Right lung (tissue), 2 donors: ENCODE measurements at regions not wholly inside any gene's neighbourhood (a gene's known extent, or its start where the extent isn't known, plus 50 kb on each side); places are given as distances from the start of the nearest gene placed in this dataset.
A peak's percentile ranks its signal among the peaks of the same experiment; 100 is the strongest.

Experiments used
- DNase-seq, 2 donors: peaks; one replicate each; pipeline ENCODE4 v3.0.0-alpha.2; 2013

DNA sequence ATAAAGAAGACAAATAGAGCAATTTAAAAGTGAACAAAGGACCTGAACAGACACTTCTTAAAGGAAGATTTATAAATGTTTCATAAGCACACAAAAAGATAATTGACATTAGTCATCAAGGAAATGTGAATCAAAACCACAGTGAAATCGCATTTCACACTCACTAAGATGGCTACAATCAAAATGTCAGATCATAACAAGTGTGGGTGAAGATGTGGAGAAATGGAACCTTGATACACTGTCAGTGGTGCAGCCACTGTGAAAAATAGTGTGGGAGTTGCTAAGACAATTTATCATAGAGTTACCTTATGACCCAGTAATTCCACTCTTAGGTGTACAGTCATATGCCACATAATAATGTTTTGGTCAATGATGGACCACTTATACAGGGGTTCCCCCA is 54.5 kb upstream of the HTR4 start:
- no peak for DNase-seq

DNA sequence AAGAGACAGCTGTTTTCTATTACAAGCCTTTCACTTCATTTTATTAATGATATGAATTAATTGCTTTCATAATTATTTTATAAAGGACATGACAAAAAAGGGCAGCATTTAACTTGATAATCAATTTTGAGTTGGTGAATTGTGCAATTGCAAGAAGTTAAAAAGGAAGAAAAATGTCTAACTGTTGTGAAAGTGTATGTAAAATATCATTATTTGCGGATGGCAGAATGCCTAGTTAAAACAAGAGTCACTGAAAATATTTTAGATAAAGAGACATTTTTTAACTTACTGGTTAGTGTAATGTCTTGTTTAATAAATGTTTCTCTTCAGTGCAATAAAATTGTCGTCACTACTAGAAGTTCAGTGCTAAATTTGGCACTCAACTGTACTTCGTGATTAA is 57.6 kb upstream of the HTR4 start:
- peak; percentile 73 to 74 for DNase-seq

DNA sequence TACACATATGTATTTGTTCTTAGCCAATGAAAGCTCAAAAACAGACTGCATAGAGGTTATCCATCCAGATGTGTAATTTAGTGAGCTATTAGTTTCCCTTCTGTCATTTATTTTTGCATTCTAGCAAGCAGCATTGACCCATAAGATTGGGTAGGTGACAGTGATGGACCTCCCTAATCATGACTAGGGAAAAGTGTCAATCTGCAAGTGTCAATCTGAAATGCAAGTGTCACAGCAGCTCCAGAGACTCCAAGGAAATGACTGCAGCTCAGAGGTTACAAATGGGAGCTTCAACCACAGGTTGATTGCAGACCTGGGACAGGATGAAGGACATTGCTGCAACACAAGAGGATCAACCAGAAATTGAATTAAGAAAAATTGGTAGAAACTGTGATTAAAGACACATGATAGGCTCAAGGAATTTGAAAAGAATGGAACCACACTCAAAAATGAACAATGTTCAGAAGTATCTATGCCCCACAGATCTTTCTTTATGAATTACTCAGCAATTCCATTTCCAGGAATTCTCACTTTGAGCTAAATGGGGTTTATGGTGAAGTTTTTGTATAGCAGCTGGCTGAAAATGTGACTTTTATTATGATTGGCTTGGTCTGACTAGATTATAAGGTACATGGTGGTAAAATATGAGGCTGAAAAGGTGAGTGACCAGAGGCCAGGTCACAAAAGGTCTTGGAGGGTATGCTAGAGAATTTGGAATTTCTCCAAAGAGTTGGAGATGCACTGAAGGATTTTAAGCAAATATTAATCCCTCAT is 59.6 kb upstream of the HTR4 start:
- no peak for DNase-seq

DNA sequence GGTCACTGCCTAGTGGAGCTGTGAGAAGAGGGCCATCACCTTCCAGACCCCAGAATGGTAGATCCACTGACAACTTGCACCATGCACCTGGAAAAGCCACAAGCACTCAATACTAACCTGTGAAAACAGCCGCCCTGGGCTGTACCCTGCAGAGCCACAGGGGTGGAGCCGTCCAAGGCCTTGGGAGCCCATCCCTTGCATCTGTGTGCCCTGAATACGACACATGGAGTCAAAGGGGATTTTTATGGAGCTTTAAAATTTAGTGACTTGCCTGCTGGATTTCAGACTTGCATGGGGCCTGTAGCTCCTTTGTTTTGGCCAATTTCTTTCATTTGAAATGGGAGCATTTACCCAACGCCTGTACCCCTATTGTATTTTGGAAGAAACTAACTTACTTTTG is 62.4 kb upstream of the HTR4 start:
- no peak for DNase-seq

DNA sequence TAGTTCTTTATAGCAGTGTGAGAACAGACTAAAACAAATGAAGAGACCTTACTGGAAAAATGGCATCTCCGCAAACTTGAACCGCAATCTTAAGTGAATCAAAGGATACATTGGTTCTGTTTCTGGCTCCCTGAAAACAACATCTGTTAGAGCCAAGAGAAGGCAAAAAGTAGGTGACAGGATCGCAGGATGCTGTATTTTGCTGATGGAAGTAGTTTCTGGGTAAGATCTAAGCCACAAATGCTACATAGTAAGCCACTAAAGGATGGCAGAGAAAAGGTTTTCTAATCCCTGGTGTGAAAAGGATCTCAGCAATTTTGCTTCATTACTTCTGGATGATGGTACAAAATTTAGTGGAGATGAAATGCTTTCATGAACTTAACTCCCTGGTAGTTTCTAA is 63.3 kb upstream of the HTR4 start:
- DNase-seq: no peak

DNA sequence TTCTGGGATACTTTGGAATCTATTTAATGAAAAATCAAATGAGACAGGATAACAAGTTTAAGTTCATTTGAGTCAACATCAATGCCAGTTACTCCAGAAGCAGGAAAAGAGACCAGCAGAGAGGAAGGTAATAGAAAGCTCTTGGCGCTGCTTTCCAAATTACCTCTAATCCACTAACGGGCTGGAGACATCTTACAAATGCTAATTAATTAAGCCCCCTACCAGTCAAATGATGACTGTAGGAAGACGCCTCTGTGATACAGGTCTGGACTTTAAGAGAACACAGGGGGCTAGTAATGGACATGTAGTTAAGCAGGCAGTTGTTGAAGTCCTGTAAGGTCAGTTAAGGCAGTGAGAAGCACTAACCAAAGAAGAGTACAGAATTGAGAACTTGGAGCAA is 65.3 kb upstream of the HTR4 start:
- DNase-seq: no peak

DNA sequence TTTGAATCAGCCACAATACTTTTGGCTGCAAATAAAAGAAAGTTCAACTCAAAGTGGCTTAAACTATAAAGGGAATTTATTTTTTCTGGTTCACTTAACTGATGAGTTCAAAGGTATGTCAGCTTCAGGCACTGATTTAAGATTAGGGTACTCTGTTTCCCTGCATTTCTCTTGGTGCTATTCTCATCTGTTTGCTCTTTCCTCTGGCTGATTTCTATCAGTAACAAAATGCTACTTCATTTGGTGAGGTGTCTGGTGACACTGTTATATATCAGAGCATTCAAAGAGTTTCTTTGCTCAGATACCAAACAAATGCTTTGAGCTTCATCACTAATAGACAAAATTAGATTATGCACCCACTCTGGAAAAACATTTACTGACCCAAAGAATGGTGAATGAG is 65.9 kb upstream of the HTR4 start:
- DNase-seq: no peak

DNA sequence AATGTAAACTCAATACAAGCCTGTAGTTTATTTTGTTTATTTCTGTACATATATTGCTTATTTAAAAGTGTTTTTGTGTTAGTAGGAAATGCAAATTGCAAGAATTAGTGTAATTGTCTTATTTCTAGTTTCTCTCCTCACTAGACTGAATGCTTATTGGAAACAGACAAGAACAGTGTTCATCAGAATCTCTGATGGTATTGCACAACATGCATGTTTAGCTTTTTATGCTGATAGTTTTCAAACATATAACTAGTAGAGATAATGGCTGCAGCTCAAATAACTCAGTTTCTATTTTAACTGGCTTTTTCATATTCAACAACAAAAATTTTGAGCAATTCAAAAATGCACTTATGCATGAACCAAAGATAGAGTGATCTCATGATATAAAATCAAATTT is 68.8 kb upstream of the HTR4 start:
- no peak for DNase-seq

DNA sequence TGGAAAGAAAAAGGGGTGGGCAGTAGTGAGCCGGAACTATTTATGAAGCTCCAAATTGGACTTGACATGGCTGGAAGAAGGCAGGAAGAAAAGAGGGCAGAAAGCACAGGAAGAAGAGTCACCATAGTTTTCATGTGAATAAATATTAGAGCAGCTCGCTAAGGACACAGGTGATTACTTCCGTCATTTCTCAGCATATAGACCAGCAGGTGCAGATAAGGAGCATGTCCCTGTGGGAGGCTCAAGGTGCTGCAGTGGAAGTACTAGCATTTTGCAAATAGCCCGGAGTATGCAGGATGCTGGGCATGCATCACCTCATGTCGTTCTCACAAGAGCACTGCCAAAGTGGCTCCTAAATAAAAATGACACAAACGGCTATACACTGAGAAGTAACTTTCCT is 71.3 kb upstream of the HTR4 start:
- DNase-seq: no peak

DNA sequence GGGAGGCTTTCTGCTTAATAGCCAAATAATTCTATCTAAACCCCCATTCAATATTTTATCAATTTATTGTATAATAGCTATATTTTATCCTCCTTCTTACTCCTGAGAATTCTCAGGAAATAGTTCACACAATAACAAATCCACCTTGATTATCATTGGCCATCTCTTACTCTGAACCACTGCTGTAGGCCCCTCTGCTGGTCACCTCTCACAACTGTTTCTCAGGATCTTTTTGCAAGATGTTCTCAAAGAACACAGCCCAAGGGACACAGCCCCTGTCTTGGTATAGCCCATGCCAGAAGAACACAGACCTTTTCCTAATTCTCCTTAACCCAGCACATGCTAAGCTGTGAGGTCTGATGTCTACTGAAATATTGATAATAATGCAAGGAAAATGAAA is 74.9 kb upstream of the HTR4 start:
- DNase-seq: no peak

DNA sequence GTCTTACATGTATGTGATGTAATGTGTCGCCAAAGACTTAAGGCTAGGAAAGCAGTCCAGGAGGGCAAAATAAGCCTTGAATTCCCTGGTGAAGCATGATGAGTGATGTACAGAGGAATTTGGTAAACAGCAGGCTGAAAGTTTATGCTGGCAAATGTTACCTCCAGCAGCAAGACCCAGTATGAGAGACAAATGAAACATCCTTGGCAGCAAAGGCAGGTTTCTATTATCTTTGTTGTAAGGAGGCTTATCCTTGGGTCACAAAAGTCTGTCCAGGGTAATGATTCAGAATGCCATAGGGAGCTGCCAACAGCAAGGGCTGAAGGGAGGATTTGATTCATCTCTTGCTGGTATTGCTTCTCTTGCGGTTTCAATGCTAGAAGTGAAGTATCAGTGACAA is 75.9 kb upstream of the HTR4 start:
- no peak for DNase-seq

DNA sequence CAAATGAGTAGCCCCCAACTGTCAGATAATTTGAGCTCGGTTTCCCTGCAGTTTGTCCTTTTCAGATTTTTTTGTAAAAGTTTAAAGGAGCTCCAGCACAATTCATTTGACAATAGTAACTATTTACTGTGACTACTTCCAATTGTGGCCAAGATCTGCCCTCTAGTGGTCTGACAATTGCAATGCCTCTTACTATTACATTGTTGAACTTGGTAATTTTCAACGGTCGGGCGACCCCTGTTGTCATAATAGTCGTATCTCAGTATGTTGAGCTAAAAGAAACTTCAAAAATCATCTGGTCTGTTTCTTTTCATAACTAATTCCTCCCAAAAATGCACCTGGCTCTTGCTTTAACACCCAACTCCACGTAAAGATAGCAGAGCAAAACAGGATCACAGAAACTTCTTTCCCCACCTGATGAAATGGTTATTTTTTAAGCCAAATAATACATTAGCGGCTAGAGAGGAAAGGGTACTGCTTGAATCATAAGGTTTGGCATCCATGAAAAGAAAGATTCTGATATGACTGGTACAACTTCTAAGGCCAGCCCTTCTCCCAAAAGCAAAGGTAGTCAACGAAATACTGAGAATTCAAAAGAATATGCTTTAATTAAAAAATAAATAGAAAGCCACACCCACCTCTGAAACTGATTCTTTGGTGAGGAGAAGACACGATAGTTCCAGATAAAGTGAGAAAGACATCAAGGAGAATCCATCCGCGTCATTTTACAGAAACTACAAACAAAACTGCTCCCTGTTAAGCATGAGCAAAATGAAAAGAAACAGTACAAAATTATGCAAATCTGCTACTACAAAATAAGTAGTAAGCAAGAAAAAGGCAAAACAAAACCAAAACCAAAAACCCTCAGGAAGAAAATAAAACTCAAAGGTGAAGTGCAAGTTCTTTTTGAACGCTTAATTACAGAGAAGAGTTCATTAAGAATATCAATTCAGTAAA is 76.9 kb upstream of the HTR4 start:
- peak; percentile 82 to 86 for DNase-seq

DNA sequence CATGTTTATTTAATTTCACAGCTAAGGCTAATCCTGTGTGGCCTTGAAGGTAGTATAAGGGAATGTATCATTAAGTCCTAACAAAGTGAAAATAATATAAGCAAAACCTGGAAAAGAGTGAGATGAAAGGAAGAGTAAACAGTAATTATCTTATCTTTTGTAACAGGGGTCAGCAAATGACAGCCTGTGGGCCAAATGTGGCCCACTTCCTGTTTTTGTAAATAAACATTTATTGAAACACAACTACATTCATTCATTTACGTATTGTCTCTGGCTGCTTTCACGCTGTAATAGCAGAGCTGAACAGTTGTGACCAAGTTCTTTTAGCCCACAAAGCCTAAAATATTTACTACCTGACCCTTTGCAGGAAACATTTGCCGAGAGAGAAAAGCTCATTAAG is 78.4 kb upstream of the HTR4 start:
- no peak for DNase-seq

DNA sequence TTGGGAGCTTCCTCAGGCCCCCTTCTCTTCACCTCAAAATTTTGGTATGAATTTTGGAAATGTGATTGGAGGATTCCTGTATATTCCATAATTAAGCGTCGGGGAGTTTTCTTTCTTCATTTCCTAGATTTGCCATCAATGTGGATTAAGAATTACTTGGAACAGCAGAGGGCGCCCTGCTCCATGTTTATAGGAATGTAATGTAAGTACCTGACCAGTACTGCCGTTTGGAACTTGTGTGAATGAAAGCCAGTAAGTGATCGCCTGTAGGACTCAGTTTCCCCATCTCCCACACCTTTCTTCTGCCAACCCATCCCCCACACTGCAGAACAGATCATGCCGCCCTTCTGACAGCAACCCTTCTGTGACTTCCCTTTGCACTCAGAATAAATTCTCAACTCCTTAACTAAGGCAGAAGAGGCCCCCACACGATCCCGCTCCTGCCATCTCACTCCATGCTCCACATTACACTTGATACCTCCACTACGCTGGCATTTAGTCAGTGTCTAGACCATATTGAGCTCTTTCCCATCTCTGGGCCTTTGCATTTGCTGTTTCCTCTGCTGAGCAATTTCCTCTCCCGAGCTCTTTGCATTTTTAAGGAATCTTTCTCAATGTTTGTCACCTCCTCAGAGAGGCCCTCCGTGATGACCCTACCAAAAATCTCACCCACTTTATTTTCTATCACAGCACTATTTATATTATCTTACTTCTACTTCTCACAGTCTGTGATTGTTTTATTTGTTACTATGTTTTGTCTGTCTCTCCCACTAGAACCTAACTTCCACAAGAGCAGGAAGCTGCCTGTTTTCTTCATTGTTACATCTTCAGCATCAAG is 79.5 kb upstream of the HTR4 start:
- DNase-seq: peak; percentile 67 to 78

DNA sequence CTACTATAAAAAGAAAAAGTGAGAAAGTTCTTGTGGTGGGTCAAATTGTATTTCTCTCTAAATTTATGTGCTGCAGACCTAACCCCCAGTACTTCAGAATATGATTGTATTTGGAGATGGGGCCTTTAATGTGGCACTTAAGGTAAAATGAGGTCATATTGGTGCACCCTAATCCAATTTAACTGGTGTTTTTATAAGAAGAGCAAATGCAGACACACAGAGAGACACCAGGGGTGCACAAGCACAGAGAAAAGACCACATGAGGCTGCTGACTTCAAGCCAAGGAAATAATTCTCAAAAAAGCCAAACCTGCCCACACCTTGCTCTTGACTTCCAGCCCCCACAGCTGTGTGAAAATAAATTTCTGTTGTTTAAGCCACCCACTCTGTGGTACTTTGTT is 80.2 kb upstream of the HTR4 start:
- DNase-seq: no peak

DNA sequence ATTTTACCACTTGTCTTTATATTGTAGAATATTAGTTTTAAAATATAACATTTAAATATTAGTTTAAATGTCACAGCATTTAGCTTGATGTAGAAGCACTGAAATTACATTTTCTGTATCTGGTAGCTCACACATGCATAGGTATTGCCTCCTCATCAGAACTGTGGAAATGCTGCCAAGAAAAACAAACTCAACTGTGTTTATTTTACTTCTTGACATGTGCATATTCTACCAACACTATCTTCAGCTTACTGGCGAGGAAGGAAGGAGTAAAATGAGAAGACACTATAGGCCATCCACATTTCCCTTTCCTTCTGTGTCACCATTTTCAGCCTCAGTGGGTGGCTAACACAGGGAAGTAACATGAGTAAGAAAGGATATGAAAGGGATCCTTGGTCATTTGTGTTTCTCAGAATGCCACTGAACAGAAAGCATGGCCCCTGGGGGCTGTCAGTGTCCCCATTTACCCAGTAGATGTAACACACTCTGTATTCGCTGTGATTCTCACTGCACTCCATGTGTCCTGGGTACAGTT is 81.0 kb upstream of the HTR4 start:
- no peak for DNase-seq

DNA sequence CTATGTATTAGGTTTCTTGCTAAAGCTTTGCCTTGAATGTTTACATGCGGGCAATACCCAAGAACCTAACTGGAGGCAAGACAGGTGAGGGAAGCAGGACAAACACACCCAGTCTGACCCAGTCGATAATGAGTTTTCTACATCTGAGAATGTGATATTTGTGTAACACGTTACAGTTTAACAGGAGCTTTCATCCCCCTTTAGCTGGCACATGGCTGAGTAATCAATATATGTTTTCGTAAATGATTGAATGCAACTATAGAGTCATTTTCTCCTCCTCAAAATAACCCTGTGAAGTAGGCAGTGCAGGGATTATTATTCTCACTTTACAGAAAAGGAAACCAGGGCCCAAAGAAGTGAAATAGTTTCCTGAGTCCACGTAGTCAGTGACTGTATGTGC is 84.7 kb upstream of the HTR4 start:
- no peak for DNase-seq

DNA sequence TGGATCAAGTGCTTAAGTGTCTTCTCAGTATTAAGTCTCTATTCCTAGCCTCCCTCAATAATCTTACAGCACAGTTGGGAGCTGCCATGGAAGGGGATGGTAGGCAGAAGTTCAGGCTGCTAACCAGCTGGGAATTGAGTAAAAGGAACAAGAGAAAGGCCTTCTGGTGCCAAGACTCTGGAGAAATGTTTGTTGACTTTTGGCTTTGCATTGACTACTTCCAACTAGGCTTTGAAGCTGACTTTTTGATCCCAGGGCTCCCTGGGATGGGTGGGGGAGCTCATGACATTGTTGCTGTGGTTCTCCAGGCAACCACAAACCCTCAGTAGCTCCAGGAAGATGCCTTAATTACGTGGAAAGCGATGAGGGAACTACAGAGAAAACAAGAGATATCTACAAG is 85.2 kb upstream of the HTR4 start:
- no peak for DNase-seq

DNA sequence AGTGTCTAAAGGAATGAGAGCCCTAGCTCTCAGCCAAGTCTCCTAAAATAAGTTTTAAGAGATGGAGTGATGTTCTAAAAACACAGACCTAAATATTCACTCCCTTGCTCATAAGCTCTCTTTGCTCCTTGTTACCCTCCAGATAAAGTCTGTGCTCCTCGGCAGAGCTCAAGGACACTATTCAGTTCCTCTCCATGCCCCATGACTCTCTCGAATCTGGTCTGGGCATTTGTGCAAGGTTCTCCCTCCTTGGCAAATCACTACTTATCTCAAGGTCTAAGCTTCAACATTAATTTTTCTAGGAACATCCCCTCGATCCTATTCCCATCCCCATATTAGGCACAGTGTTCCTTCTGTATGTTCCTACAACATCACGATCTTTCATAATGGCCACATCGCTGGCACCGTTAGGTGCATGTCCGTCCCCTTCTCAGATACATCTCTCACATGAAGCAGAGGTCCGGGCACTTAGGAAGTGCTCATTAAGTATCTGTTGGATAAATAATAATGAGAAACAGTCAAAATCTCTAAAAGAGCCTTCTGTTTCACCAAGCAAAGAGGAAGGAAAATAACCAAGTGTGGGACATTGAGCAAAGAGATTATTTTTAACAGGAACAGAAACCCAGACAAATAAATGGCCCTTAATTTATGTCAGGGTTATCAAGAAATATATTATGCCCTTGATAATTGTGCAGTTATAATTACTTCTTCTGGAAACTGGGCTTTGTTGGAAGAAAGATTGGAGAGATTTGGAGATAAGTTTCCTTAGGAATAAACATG is 85.9 kb upstream of the HTR4 start:
- DNase-seq: no peak

DNA sequence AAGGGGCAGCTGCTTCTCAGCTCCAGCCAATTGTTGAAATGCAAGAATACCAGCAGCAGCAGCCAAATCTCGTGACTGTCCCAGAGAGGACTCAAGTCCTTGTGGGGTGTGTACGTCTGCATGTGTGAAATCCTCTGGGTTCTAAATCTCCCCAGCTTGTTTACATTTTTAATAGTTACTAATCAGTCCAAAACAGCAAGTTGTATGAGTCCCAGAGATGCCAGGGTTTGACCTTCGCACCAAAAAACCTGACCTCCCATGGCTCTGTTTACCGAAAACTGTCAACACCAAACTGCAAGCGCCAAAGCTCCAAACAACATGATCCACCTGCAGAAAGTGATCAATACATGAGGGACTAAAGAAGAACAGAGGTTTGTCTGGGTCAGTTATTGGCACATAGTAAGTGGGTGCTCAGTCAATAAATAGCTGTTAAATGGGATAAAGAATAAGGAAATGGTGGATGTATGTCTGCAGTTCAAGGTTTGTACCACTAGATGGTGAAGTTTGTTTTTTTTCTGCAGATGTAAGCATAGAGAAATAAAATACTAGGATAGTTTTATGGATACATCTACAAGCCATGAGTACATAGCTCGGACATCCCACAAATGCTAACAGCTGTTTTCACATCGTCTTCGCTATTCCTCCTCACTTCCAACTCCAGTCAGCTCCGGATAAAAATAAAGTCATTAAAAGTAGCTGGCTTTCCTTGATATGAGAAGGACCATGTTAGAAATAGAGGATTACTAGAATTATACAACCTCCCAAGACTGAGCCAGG is 85.3 kb upstream of the ADRB2 start:
- peak; percentile 48 to 57 for DNase-seq
